NCI-H1092 treated with DMSO at 0.1 percent for 48 hours (cell line): ENCODE measurements at regions not wholly inside any gene's neighbourhood (a gene's known extent, or its start where the extent isn't known, plus 50 kb on each side); places are given as distances from the start of the nearest gene placed in this dataset.

Experiments used
- DNase-seq: peaks from one replicate; lab custom pipeline; 2025; lab: John Stamatoyannopoulos, UW

DNA sequence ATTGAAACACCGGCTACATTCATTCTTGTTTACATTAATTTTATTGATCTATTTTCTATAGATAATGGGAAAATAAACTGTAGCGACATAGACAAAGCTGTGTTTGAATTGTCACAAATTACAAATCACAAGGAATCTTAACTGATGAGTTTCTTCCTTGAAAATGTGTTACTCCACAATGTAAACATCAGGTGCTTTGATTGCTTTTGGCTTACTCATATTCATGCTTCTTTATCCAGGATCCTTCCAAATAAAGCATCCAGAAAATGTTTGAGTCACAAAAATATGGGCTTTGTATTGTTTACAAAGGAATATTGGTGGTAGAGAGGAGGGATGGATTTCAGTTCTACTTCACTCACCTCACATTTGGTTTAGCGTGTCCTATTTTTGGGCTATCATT is 64.0 kb downstream of the BMP2 start:
- no peak for DNase-seq

DNA sequence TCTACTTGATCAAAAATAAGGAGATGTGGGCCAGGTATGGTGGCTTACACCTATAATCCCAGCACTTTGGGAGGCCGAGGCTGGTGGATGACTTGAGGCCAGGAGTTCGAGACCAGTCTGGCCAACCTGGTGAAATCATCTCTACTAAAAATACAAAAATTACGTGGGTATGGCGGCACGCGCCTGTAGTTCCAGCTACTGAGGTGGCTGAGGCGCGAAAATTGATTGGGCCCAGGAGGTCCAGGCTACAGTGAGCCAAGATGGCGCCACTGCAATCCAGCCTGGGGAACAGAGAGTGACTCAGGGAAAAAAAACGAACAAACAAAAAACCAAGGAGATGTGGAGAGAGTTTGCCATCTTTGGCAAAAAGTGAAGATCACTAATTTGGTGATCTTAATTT is 65.3 kb downstream of the BMP2 start:
- DNase-seq: no peak

DNA sequence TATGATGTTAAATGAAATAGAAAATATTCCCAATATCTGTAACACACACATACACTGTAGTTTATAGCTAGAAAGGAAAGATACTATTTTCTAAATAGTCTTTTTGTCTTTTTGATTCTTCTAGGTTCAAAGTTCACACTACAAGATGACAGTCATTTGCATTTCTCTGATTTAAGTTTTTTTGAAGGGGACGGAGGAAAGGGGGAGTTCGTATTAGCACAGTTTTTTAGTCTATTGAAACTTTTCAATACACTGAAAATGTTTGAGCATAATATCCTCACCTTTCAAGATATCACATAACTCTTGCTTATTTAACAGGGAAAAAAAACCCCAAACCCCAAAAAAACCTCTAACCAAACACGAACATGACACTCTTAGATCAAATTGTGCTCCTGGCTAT is 68.1 kb downstream of the BMP2 start:
- DNase-seq: no peak

DNA sequence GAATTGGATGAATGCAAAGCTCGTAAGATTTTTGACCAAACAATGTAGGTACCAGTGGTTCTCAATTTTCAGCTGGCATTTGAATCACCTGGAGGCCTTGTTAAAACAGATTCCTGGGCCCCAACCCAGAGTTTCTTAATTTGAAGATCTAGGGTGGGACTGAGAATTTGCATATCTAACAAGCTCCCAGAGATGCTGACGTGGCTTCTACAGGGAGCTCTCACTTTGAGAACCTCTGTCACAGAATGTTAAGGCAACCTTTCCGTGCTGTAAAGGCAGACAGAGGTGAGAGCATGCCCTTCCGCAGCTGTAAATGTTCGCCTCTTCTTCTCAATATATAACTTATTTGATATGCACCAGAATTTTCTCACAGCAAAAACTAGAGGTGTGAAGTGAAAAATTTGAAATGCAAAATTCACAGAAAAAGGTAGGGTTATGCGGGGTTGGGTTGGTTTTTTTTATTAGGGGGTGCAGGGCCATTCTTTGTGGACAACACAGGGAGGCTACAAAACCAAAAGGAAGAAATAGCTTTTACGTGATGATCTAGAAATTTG is 69.4 kb downstream of the BMP2 start:
- DNase-seq: no peak

DNA sequence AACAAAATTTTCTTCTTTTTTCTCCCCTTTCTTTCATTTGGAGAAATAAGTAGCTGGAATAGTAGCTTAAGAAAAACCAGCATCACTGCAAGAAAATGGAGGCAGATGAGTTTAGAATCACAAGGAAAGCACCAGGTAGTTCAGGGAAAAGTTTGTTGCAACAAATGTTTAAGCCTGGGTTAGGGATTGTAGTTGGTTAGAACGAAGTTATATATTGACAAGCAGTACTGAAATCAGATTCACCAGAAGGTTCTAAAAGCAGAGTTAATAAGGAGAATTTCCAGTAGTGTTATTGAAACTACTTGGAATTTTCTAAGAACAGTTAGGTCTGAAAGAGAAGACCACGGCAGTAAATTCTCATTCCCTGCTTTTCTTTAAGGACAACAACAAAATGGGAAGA is 70.2 kb downstream of the BMP2 start:
- DNase-seq: no peak

GRCh38 chr20:6838181-6838826 is 70.8 kb downstream of the BMP2 start:
- no peak for DNase-seq

GRCh38 chr20:6841128-6841527 is 73.6 kb downstream of the BMP2 start:
- DNase-seq: no peak

- DNase-seq: no peak
Observed at GRCh38 chr20:6845141-6845540, 77.7 kb downstream of the BMP2 start.

DNA sequence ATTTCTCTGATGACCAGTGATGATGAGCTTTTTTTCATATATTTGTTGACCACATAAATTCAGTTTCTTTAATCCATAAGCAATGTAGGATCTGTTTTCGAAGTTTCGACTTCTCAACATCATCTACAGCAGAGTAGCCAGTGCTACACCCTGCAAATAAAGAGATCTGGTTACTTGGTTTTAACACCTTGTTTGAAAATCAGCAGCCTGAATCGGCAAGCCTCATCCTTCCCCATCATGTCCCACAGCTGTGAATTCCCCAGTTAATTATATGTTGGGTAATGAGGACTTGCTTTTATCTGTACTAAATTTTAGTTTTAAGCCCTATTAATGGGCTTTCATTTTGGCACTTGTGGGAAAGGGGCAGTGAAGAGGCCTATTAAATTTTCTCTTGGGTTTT is 80.6 kb downstream of the BMP2 start:
- no peak for DNase-seq

DNA sequence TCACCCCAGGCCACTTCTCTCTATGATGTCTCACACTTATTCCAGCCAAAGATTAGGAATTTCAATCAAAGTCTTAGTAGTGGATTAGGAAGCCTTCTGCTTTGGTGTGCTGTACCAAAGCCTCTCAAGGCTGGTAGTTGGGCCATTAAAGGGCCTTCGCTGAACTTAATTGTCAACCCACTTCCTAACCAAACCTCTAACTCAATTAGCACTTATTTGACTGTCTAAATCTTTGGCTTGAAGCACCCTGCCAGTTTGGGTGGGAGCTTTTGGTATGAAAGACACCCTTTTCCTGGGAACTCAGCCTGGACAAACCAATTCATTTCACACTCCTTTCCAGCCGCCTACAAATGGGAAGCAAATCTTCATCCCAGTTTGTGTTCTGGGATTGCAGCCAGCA is 81.5 kb downstream of the BMP2 start:
- no peak for DNase-seq

DNA sequence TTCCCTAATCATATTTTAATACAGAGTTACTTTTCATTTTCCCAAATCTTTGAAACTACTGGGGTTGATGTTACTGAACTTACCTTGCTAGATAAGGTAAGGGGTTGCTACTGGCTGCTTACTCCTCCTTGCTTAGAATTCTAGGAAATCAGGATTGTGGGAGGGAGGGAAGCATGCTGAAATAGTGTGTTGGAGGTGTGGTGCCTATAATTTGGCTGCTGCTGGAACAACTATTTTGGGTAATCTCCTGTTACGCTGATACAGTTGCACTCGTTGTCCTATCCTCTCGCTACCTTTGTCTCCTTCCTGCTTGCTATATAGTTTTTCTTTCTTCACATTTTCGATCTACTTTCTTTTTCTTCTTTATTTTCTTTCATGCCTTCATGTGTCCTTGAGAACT is 83.7 kb downstream of the BMP2 start:
- DNase-seq: no peak

DNA sequence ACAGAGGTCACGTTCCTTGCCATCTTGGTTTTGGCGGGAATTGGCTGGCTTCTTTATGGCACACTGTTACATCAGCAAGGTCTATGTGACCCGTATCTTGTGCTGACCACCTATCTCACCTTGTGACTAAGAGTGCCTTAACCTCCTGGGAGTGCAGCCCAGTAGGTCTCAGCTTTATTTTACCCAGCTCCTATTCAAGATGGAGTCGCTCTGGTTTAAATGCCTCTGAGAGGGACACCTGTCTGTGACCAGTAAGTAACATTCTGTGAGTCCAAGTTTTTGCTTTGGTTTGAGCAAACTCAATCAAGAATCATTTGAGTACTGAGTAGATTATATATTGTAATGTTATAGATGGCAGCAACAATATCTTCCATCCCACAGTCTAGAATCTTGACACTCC is 85.0 kb downstream of the BMP2 start:
- no peak for DNase-seq

DNA sequence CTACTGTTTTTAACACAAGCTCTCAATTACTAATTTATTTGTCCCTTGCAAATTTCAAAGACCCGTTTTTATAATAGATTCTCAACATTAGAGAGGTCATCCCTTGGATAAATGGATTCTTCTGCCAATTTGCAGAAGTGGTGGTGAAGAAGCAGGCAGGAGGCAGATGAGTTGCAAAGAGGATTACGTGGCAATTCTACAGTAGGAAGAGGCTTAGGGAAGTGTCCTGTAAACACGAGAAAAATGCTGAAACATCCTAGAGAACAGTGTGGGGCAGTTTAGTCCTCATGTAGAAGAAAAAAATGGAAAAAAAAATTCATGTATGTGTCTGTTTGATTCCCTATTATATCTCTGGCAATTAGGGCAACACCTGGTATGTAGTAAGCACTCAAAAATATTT is 87.6 kb downstream of the BMP2 start:
- DNase-seq: no peak

DNA sequence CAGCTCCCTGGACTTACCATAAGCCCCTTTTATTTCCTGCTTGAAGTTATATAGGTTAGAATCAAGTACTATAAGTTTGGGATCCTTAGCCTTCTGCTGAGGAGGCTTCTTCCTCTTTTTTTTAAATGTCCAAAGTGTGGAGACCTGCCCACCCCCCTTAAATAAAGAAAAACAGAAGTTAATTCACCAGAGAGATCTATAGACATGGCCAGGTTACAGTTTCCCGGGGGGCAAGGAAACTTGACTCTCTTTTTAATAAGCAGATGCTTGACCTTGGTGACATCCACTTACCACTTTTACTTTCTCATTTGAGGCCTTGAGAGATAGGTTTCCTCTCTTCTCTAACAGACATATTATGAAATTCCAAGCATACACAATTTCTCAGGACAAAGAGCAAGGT is 88.3 kb downstream of the BMP2 start:
- no peak for DNase-seq

DNA sequence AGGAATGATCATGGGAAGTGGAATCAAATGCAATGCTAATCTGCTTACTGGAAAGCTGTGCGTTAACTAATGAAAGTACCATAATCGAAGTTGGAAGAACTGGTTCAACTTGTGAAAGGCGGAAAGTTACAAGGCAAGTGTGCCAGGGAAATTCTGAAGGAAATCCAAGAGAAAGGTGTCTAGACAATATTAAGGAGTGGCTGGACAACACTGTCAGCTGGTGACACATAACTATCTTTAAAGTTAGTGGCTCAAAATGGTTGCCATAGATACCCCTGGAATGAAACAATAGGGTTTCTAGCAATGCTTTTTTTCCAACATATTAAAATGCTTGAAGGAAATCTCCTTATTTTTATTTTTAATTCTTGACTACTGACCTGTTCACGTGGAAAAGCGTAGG is 90.4 kb downstream of the BMP2 start:
- no peak for DNase-seq

DNA sequence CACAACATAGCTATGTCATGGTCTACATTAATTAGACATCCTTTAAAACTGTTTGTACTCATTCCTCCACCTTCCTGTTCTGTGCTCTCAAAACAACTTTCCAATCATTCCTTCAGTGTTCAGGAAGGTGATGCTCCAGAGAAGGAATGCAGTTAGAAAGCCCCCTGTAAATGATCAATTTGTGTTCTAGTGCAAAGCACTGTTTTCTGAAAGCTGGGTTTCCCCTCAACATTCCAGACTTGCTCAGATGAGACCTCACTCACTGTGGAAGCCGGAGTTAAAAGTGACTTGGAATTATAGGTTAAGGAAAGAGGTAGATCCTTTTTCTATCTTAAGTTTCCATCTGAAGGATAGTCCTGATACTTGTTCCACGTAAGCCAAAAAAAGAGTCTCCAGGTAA is 95.9 kb downstream of the BMP2 start:
- DNase-seq: no peak

GRCh38 chr20:6863798-6864201 is 96.3 kb downstream of the BMP2 start:
- DNase-seq: no peak

DNA sequence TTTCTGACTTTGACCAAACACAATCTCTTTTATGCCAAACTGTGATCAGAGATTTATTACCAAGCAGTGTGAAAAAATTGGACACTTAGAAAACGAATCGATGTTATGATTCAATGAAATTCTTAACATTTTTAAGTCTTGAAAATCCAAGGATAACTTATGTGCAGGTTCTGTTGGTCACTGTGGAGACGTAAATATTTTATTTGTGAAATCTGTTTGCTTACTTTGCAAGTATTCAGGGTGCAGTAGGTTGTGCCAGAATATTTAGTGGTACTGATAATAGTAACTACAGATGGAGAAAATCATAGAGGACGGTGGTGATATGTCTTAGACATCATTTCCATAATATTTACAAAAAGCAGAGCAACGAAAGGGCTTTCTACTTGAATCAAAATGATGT is 97.3 kb downstream of the BMP2 start:
- no peak for DNase-seq

DNA sequence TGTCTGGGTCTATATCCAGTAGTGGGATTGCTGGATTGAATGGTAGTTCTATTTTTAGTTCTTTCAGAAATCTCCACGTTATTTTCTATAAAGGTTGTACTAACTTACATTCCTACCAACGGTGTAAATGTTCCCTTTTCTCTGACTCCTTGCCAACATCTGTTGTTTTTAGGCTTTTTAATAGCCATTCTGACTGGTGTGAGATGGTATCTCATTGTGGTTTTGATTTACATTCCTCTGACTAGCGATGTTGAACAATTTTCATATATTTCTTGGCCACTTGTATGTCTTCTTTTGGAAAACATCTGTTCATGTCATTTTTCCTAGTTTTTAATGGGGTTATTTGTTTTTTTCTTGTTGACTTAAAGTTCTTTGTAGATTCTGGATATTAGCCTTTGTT is 99.3 kb downstream of the BMP2 start:
- DNase-seq: no peak

- DNase-seq: no peak
Observed at GRCh38 chr20:6868861-6869260, 101.4 kb downstream of the BMP2 start.

DNA sequence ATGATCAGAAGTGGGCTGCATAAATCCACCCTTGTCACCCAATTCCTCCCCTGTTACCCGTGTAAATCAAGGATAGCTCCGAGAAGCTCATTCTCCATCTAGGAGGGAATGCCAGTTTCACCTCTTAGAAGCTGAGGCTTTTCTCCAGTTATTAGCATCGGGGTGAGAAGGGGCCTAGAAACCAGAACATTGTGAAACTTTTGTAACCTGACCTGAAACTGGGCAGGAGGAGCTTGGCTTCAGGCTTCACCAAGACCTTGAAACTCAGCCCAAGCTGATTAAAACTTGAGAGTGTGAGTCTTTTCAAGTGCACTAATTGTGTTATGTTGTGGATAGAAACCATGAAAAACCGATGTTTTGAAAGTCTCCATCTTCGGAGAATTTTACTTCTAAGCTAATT is 103.1 kb downstream of the BMP2 start:
- DNase-seq: no peak

DNA sequence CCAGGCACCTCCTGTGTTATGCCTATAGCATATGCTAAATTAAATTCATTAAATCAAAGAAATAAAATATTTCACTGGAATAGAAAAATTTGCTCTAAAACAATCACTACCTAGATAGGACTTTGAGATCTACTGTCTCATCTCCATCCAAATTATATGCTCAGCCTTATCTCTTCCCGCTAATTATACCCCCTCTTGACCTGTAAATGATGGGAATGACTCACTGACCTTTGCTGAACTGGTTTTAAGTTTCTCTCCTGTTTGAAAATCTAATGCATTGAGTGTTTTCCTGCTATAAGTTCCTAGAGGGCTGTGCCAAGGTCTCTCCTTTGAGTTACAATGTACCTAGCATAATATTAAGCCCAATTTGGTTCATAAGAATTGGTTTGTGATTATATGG is 110.1 kb downstream of the BMP2 start:
- no peak for DNase-seq

GRCh38 chr20:6882561-6883291 is 115.2 kb downstream of the BMP2 start:
- DNase-seq: no peak

- DNase-seq: no peak
Observed at GRCh38 chr20:6884114-6884513, 116.6 kb downstream of the BMP2 start.
